Stimulated activated CD4-positive, alpha-beta T cell treated with anti-CD3 and anti-CD28 coated beads, Interleukin-1b, Interleukin-23, amount 100 ng/mL, for 4 hours (primary cell): ENCODE measurements at regions not wholly inside any gene's neighbourhood (a gene's known extent, or its start where the extent isn't known, plus 50 kb on each side); places are given as distances from the start of the nearest gene placed in this dataset.

Source experiments
- DNase-seq, 2 donors: peaks; one replicate each; pipeline ENCODE4 v3.0.0-alpha.2; 2020; ENCODE audit warnings: low read depth in 2 of 2

DNA sequence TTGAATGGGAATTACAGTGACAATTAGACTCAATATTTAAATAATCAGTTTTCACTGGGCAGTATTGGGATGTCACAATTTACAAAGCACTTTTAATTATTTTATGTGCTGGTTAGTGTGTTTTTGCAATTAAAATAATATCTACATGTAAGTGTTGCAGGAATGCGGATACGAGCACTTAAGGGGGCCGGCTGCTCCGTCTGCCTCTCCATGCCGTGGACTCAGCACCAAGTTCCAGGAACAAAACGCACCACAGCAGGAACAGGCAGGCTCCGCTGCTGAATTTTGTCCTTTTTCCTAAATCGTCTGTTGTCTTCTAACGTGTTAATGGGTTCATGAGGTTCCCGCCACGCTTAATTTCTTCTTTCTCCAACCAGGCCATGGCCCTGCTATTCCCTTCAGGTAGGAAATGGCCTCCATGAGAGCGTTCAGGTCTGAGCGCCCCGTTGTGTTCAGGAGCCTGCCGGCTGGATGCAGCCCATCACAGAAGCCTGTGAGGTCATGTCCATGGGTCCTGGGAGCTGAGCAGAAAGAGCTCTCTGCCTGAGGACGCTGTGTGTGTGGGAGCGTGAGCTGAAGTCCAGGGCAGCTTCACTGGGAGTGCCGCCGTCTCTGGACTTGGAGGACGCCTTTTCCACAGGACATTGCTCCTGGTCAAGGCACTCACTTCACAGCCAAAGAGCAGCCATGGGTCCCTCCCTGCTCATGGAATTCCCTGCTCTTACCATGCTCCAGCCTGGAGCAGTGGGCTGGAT lies 730.3 kb downstream of the BRD1 start:
- DNase-seq, result no peak

- DNase-seq, result no peak
Observed at GRCh38 chr22:49096476-49096875, 731.2 kb downstream of the BRD1 start.

GRCh38 chr22:49095366-49095765 lies 732.3 kb downstream of the BRD1 start:
- no peak for DNase-seq

DNA sequence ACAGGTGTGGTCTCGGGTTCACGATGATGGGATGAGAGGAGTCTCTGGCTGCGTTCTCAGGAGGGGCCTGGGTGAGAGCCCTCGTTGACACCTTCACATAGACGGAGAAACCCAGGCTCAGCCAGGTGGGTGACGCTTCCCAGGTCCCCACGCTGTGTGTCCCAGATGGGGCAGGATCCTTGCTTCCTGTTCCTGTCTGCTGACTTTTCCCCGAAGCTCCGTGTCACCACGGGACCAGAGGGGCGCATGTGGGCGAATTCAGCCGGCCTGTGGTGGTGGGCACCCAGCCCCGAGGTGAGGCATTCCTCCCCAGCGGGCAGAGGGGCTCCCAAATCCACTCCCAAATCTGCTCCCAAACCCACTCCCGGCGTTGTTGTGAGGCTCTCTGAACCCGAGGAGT lies 732.8 kb downstream of the BRD1 start:
- DNase-seq, result no peak

DNA sequence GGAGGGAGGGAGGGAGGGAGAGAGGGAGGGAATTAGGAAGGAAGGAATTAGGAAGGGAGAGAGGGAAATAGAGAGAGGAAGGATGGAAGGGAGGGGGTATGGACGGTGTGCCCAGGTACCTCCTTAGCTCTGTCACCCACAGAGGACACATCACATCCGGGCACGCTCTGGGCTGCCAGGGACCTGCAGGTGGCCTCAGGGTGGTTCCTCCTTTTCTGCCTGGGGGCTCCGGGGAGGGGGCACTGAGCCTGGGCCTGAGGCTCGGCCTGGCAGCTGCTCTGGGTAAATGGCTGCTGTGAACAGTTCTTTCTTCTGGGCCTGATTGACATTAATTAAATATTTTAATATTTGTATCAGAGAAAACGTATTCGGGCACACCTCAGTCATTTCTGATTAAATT lies 733.5 kb downstream of the BRD1 start:
- DNase-seq, result no peak

- no peak for DNase-seq
Observed at GRCh38 chr22:49093192-49093880, 734.3 kb downstream of the BRD1 start.

GRCh38 chr22:49092716-49093115 lies 735.0 kb downstream of the BRD1 start:
- DNase-seq, result no peak

DNA sequence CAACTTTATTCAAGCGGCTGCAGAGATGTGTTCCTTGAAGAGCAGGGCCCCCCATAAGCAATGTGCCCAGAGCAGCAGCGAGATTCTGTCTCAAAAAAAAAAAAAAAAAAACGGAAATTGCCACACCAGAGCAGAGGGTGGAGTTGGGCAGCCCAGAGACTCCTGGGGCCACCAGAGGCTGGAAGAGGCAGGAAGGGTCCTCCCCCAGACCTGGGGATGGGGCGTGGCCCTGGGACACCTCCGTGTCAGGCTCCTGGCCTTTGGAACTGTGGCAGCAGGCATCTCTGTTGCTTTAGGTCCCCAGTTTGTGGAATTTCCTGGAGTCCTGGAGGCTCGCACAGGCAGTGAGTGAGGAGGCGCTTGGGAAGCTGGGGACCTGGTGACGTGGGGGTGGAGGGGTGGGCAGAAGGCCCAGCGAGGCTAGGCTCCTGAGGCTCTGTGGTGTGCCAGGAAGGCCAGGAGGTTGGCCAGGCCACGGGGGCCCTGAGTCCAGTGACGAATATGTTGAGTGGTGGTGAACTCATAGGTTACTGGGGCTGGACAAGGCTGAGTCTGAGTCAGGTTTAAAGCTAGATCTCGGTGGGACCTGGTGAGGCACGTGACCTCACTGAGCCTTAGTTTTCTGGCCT lies 735.6 kb downstream of the BRD1 start:
- DNase-seq, result no peak

DNA sequence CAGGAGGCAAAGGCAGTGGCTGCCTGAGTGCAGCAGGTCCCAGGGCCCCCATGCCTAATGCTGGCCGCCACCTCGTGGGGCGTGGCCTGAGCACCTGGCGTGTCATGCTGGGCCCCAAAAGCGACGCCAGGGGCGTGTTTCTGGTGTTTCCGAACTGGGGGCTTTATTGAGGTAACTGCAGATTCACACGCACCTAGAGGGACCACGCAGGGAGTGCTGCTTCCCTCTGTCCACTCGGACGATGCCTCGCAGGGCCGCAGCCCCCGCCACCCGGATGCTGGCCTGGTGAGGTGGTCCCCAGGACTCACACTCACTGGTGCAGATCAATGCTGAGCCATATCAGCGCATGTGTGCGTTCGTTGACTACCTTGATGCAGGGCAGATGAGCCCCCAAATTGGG lies 736.2 kb downstream of the BRD1 start:
- no peak for DNase-seq

DNA sequence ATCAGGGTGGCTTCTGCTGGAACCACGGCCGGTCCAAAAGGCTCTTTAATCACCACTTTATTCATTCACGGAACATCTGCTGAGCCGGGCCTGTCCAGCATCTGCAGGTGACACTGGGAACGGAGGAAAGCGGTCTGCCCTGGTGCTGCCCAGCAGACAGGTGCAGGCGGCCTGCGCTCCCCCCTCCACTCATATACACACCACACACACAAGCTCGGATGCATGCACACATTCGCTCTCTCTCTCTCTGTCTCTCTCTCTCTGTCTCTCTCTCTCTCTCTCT lies 736.9 kb downstream of the BRD1 start:
- no peak for DNase-seq

- DNase-seq, result no peak
Observed at GRCh38 chr22:49090061-49090852, 737.4 kb downstream of the BRD1 start.

GRCh38 chr22:49088801-49089791 lies 738.6 kb downstream of the BRD1 start:
- DNase-seq, result no peak

DNA sequence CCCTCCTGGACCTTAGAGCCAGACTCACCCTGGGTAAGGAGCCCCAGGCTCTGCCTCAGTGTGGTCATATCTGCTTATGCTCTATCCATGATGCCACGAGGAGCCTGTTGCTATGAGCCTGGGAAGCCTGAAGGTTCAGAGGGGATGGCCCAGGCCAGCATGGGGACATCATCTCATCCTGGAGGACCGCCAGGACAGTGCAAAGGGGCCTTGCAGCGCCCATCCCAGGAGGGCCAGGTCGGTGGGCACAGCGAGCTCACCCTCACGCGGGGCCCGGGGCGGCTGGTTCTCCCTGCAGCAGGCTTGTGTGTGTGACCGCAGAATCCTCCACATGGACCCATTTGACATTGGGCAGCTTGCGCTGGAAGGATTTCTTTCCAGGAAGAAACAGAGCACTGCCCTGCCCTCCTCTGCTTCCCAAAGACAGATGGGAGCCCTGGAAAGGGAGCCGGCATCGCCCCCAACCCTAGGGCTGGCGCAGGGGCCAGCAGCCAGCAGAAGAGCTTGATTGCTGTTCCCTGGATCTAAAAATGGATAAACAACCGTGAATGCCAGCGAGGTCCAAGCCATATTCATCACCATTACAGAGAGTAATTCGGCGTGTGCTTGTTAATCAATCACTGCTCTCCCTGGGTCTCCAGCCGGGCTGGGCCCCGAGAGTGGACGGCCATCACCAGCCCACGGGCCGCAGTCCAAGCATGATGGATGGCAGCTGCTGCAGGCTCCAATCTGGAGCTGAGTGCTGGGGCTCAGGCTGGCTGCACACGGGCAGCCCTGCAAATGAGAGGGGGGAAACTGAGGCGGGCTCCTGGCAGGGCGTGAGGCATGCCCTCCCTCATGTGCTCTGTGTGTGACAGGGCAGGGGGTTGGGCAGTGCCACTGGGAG lies 739.7 kb downstream of the BRD1 start:
- no peak for DNase-seq

GRCh38 chr22:49087198-49087597 lies 740.5 kb downstream of the BRD1 start:
- DNase-seq, result no peak

DNA sequence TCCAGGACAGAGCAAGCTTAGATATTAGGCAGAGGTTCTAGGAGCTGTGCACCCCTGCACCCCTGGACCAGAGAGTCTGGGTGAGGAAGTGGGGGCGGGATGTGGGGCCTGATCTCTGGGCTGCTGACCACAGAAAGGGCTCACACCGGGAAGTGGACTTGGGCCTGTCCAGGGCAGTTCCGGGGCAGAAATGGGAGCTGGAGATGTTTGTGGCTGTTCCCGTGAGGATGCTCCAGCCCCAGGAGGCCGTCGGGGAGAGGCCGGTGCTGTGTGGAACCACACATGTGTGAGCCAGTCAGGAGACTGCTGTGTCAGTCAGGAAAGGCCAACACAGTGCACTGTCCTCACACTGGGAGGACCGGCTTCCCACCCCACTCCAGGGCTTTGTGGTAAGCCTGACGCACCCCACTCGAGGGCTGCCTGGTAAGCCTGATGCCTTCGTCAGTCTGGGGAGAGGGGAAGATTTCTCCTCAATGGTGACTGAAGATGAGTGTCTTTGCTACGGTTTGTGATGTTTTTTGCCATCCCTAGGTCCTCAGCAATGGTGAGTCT lies 741.0 kb downstream of the BRD1 start:
- DNase-seq, result no peak

- DNase-seq, result no peak
Observed at GRCh38 chr22:49086181-49086580, 741.5 kb downstream of the BRD1 start.

- DNase-seq, result no peak
Observed at GRCh38 chr22:49084206-49084605, 743.5 kb downstream of the BRD1 start.

DNA sequence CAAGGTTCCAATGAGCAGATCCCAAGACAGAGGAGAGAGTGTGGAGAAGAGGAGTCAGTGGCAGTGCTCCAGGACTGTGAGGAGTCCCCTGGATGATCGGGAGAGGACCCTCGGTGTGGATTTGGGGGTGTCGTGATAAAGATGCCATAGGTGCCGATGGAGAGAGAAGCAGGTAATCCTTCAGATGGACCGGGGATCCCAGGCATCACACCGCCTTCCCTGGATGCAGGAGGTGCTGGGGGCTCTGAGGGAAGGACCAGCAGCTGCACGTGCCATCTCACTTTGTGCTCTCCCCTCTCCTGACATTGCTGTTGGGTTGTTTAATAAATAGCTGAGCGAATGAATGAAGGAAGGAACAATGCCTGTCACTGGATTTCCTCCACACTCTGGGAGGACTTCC lies 744.1 kb downstream of the BRD1 start:
- DNase-seq, result no peak

GRCh38 chr22:49082451-49082850 lies 745.2 kb downstream of the BRD1 start:
- DNase-seq, result no peak

DNA sequence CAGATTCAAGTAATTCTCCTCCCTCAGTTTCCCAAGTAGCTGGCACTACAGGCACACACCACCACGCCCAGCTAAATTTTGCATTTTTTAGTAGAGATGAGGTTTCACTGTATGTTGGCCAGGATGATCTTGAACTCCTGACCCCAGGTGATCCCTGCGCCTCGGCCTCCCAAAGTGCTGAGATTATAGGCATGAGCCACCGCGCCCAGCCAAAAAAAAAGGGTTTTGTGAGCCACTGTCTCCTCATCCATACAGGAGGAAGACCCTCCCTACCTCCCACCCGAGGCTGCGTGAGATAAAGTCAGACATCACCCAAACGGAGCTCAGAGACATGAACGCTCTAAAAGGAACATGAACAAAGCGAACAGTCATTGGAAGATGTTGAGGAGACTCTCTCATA lies 745.7 kb downstream of the BRD1 start:
- no peak for DNase-seq
